GM23338 (cell line): ENCODE measurements at regions not wholly inside any gene's neighbourhood (a gene's known extent, or its start where the extent isn't known, plus 50 kb on each side); places are given as distances from the start of the nearest gene placed in this dataset.

Experiments used
- ATAC-seq: fragments of 200-7000 bp; cut with Tn5 transposase; 3 replicates; pipeline ENCODE4 v1.9.1; 2020
- DNase-seq: peaks from one replicate; pipeline ENCODE4 v3.0.0-alpha.2; 2015; ENCODE audit warnings: low spot score
- H2AFZ ChIP-seq: fragments of 200-600 bp; sonication (generic); 2 replicates; pipeline ENCODE4 v1.8.0; 2016; ENCODE audit warnings: antibody characterized with exemption, mild to moderate bottlenecking, moderate library complexity
- H3F3A ChIP-seq: fragments of 200-600 bp; sonication (generic); replicated peaks from 2 replicates; pipeline ENCODE4 v1.8.0; 2017; ENCODE audit warnings: antibody characterized with exemption, mixed run types, low read depth
- H3K27ac ChIP-seq: fragments of 200-600 bp; sonication (generic); 2 replicates; pipeline ENCODE4 v1.6.1; 2016; ENCODE audit warnings: low read depth
- H3K27me3 ChIP-seq: fragments of 200-600 bp; sonication (generic); 2 replicates; pipeline ENCODE4 v1.8.0; 2016; ENCODE audit warnings: mild to moderate bottlenecking, mixed run types, moderate library complexity; ENCODE audit not compliant: insufficient read depth
- H3K36me3 ChIP-seq: fragments of 200-600 bp; sonication (generic); 2 replicates; pipeline ENCODE4 v1.8.0; 2016; ENCODE audit warnings: mild to moderate bottlenecking; ENCODE audit not compliant: insufficient read depth
- H3K4me1 ChIP-seq: fragments of 200-600 bp; sonication (generic); 2 replicates; pipeline ENCODE4 v1.8.0; 2016; ENCODE audit warnings: mild to moderate bottlenecking, moderate library complexity; ENCODE audit not compliant: insufficient read depth
- H3K4me2 ChIP-seq: fragments of 200-600 bp; sonication (generic); 2 replicates; pipeline ENCODE4 v1.7.1; 2017; ENCODE audit warnings: mixed run types
- H3K4me3 ChIP-seq: fragments of 200-600 bp; sonication (generic); 2 replicates; pipeline ENCODE4 v1.6.1; 2016; ENCODE audit warnings: mixed run types
- H3K79me2 ChIP-seq: fragments of 200-600 bp; sonication (generic); replicated peaks from 2 replicates; pipeline ENCODE4 v1.8.0; 2017; ENCODE audit warnings: mild to moderate bottlenecking; ENCODE audit not compliant: insufficient read depth
- H3K9me2 ChIP-seq: fragments of 200-600 bp; sonication (generic); 2 replicates; pipeline ENCODE4 v1.8.0; 2017; ENCODE audit not compliant: insufficient read depth
- H4K20me1 ChIP-seq: fragments of 200-600 bp; sonication (generic); replicated peaks from 2 replicates; pipeline ENCODE4 v1.8.0; 2017; ENCODE audit warnings: mild to moderate bottlenecking; ENCODE audit not compliant: insufficient read depth
- H3K27ac Mint-ChIP-seq: 2 replicates; pipeline ENCODE4 v1.8.0; 2020; ENCODE audit warnings: inconsistent platforms, mild to moderate bottlenecking, moderate library complexity, mixed read lengths
- H3K27me3 Mint-ChIP-seq: 3 replicates; pipeline ENCODE4 v1.8.0; 2022; ENCODE audit warnings: low read depth, mild to moderate bottlenecking, moderate library complexity, mixed read lengths, inconsistent platforms; ENCODE audit not compliant: insufficient read depth, poor library complexity
- H3K36me3 Mint-ChIP-seq: 3 replicates; pipeline ENCODE4 v1.8.0; 2021; ENCODE audit warnings: low read depth, mild to moderate bottlenecking, inconsistent platforms, moderate library complexity, mixed read lengths
- H3K4me1 Mint-ChIP-seq: 3 replicates; pipeline ENCODE4 v1.8.0; 2020; ENCODE audit warnings: mild to moderate bottlenecking, inconsistent platforms, mixed read lengths
- H3K4me3 Mint-ChIP-seq: 3 replicates; pipeline ENCODE4 v1.8.0; 2021; ENCODE audit warnings: moderate library complexity, mild to moderate bottlenecking, inconsistent platforms, mixed read lengths
- H3K9me3 Mint-ChIP-seq: 3 replicates; pipeline ENCODE4 v1.8.0; 2020; ENCODE audit warnings: moderate library complexity, mild to moderate bottlenecking, inconsistent platforms, mixed read lengths
- CREB1 ChIP-seq: fragments of 250-450 bp; sonication (Bioruptor Pico); IDR thresholded peaks from 2 replicates; pipeline ENCODE4 v1.5.0; 2020; ENCODE audit warnings: low read depth, mild to moderate bottlenecking, moderate library complexity
- EZH2 ChIP-seq: fragments of 200-600 bp; sonication (generic); IDR thresholded peaks from one replicate; pipeline ENCODE4 v1.8.0; 2017; ENCODE audit warnings: antibody characterized with exemption, mild to moderate bottlenecking, low read depth; ENCODE audit not compliant: unreplicated experiment
- EZH2phosphoT487 ChIP-seq: fragments of 200-600 bp; sonication (generic); IDR thresholded peaks from one replicate; pipeline ENCODE4 v1.8.1; 2018; ENCODE audit warnings: antibody characterized with exemption; ENCODE audit not compliant: unreplicated experiment
- JUNB ChIP-seq: IDR thresholded peaks from one replicate; pipeline ENCODE4 v1.6.1; 2016; ENCODE audit warnings: antibody characterized with exemption; ENCODE audit not compliant: unreplicated experiment
- STAT1 ChIP-seq: IDR thresholded peaks from one replicate; pipeline ENCODE4 v1.6.1; 2016; ENCODE audit warnings: antibody characterized with exemption; ENCODE audit not compliant: unreplicated experiment
- ZNF114 ChIP-seq: fragments of 250-450 bp; sonication (Bioruptor Pico); IDR thresholded peaks from 2 replicates; pipeline ENCODE4 v1.5.0; 2020; ENCODE audit warnings: mild to moderate bottlenecking, moderate library complexity
- ZNF331 ChIP-seq: fragments of 250-450 bp; sonication (Bioruptor Pico); IDR thresholded peaks from 2 replicates; pipeline ENCODE4 v1.5.0; 2020; ENCODE audit warnings: low read depth, mild to moderate bottlenecking, moderate library complexity
- TF ChIP-seq, protein P1 (sequence below): IDR thresholded peaks from one replicate; pipeline ENCODE4 v1.6.1; 2018; ENCODE audit warnings: antibody characterized with exemption; ENCODE audit not compliant: unreplicated experiment
- TF ChIP-seq, protein P2 (sequence below): IDR thresholded peaks from 2 replicates; pipeline ENCODE4 v1.6.1; 2016; ENCODE audit warnings: antibody characterized with exemption
- TF ChIP-seq, protein P3 (sequence below), 2 experiments: fragments of 200-600 bp in 1 of 2; sonication (generic) in 1 of 2; conservative IDR thresholded peaks; 2 replicates each; pipeline versions ENCODE4 v1.5.1 to v1.6.1; 2016 to 2017; ENCODE audit warnings: antibody characterized with exemption in 2 of 2, low read depth in 2 of 2, mild to moderate bottlenecking in 2 of 2, moderate library complexity in 1 of 2
- TF ChIP-seq, protein P4 (sequence below): fragments of 250-450 bp; sonication (Bioruptor Pico); IDR thresholded peaks from 2 replicates; pipeline ENCODE4 v1.5.0; 2020; ENCODE audit warnings: mild to moderate bottlenecking, moderate library complexity

DNA sequence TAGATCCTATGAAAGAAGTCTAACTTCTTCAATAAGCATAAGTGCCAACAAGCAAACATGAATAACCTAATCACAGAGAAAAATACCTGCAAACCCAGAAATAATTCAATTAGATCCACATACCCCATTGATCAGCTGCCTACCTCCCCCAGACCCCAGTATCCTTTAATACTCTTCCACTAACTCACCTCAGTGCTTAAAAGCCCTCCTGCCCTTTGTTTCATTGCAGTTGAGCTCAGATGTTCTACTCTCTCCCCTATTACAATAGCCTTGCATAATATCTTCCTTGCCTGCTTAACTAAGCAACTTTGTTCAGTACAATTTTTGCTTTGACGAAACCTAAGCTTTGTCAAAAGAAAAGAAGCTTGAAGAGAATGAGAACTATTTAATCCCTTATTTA is 156.0 kb upstream of the ZC3H15 start (continued):
- no peak for TF ChIP-seq ZNF331 (CRISPR knock-in tag)
- no peak for TF ChIP-seq ZNF114 (CRISPR knock-in tag)
- no peak for TF ChIP-seq EZH2phosphoT487
- TF ChIP-seq JUNB: no peak
- no peak for TF ChIP-seq STAT1
- TF ChIP-seq, protein P1, sequence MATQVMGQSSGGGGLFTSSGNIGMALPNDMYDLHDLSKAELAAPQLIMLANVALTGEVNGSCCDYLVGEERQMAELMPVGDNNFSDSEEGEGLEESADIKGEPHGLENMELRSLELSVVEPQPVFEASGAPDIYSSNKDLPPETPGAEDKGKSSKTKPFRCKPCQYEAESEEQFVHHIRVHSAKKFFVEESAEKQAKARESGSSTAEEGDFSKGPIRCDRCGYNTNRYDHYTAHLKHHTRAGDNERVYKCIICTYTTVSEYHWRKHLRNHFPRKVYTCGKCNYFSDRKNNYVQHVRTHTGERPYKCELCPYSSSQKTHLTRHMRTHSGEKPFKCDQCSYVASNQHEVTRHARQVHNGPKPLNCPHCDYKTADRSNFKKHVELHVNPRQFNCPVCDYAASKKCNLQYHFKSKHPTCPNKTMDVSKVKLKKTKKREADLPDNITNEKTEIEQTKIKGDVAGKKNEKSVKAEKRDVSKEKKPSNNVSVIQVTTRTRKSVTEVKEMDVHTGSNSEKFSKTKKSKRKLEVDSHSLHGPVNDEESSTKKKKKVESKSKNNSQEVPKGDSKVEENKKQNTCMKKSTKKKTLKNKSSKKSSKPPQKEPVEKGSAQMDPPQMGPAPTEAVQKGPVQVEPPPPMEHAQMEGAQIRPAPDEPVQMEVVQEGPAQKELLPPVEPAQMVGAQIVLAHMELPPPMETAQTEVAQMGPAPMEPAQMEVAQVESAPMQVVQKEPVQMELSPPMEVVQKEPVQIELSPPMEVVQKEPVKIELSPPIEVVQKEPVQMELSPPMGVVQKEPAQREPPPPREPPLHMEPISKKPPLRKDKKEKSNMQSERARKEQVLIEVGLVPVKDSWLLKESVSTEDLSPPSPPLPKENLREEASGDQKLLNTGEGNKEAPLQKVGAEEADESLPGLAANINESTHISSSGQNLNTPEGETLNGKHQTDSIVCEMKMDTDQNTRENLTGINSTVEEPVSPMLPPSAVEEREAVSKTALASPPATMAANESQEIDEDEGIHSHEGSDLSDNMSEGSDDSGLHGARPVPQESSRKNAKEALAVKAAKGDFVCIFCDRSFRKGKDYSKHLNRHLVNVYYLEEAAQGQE: no peak
- TF ChIP-seq, protein P2, sequence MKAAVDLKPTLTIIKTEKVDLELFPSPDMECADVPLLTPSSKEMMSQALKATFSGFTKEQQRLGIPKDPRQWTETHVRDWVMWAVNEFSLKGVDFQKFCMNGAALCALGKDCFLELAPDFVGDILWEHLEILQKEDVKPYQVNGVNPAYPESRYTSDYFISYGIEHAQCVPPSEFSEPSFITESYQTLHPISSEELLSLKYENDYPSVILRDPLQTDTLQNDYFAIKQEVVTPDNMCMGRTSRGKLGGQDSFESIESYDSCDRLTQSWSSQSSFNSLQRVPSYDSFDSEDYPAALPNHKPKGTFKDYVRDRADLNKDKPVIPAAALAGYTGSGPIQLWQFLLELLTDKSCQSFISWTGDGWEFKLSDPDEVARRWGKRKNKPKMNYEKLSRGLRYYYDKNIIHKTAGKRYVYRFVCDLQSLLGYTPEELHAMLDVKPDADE: no peak

DNA sequence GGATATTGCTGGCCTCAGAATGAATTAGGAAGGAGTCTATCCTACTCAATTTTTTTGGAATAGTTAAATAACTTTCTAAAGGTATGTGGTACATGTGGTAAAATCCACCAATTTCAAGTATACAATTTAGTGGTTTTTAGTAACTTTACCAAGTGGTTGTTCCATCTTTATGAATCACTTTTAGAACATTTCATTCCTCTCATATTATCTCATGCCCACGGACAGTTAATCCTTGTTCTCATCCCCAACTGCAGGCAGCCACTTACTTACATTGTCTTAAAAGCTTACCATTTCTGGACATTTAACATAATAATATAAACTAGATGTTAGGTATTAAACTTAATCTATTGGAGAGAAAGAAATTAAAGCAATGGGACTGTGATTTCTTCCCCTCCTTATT is 146.3 kb upstream of the ZC3H15 start:
- Histone ChIP-seq H3K36me3 (no peaks in the 10 kb centered on the region), H3K9me2 (no peaks in the 10 kb centered on the region; the same call in none of the 2 replicates), H3K4me3 (no peak overlapping the region), H4K20me1 (no peaks in the 10 kb centered on the region), H3K4me1 (no peaks in the 10 kb centered on the region), H3K4me2 (no peak overlapping the region), H3K27me3 (no peaks in the 10 kb centered on the region), H3K27ac (no peak overlapping the region), H2AFZ (no peak overlapping the region), H3K79me2 (no peaks in the 10 kb centered on the region), H3F3A (no peaks in the 10 kb centered on the region)
- ATAC-seq (no peak), DNase-seq (no peak)
- Mint-ChIP-seq H3K9me3 (peaks cover 7% of the 10 kb centered on the region; the same call in 2 of the 3 replicates), H3K36me3 (no peaks in the 10 kb centered on the region; the same call in 2 of the 3 replicates), H3K4me1 (no peaks in the 10 kb centered on the region), H3K27me3 (no peaks in the 10 kb centered on the region), H3K27ac (no peak overlapping the region), H3K4me3 (no peak overlapping the region)
- TF ChIP-seq EZH2: no peak
- TF ChIP-seq, protein P2: no peak
- TF ChIP-seq, protein P3, sequence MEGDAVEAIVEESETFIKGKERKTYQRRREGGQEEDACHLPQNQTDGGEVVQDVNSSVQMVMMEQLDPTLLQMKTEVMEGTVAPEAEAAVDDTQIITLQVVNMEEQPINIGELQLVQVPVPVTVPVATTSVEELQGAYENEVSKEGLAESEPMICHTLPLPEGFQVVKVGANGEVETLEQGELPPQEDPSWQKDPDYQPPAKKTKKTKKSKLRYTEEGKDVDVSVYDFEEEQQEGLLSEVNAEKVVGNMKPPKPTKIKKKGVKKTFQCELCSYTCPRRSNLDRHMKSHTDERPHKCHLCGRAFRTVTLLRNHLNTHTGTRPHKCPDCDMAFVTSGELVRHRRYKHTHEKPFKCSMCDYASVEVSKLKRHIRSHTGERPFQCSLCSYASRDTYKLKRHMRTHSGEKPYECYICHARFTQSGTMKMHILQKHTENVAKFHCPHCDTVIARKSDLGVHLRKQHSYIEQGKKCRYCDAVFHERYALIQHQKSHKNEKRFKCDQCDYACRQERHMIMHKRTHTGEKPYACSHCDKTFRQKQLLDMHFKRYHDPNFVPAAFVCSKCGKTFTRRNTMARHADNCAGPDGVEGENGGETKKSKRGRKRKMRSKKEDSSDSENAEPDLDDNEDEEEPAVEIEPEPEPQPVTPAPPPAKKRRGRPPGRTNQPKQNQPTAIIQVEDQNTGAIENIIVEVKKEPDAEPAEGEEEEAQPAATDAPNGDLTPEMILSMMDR (conservative IDR thresholded peaks at IDR 0.05; ENCODE audit: low read depth in 2 of 2): no peak
- no peak for TF ChIP-seq JUNB
- TF ChIP-seq, protein P4, sequence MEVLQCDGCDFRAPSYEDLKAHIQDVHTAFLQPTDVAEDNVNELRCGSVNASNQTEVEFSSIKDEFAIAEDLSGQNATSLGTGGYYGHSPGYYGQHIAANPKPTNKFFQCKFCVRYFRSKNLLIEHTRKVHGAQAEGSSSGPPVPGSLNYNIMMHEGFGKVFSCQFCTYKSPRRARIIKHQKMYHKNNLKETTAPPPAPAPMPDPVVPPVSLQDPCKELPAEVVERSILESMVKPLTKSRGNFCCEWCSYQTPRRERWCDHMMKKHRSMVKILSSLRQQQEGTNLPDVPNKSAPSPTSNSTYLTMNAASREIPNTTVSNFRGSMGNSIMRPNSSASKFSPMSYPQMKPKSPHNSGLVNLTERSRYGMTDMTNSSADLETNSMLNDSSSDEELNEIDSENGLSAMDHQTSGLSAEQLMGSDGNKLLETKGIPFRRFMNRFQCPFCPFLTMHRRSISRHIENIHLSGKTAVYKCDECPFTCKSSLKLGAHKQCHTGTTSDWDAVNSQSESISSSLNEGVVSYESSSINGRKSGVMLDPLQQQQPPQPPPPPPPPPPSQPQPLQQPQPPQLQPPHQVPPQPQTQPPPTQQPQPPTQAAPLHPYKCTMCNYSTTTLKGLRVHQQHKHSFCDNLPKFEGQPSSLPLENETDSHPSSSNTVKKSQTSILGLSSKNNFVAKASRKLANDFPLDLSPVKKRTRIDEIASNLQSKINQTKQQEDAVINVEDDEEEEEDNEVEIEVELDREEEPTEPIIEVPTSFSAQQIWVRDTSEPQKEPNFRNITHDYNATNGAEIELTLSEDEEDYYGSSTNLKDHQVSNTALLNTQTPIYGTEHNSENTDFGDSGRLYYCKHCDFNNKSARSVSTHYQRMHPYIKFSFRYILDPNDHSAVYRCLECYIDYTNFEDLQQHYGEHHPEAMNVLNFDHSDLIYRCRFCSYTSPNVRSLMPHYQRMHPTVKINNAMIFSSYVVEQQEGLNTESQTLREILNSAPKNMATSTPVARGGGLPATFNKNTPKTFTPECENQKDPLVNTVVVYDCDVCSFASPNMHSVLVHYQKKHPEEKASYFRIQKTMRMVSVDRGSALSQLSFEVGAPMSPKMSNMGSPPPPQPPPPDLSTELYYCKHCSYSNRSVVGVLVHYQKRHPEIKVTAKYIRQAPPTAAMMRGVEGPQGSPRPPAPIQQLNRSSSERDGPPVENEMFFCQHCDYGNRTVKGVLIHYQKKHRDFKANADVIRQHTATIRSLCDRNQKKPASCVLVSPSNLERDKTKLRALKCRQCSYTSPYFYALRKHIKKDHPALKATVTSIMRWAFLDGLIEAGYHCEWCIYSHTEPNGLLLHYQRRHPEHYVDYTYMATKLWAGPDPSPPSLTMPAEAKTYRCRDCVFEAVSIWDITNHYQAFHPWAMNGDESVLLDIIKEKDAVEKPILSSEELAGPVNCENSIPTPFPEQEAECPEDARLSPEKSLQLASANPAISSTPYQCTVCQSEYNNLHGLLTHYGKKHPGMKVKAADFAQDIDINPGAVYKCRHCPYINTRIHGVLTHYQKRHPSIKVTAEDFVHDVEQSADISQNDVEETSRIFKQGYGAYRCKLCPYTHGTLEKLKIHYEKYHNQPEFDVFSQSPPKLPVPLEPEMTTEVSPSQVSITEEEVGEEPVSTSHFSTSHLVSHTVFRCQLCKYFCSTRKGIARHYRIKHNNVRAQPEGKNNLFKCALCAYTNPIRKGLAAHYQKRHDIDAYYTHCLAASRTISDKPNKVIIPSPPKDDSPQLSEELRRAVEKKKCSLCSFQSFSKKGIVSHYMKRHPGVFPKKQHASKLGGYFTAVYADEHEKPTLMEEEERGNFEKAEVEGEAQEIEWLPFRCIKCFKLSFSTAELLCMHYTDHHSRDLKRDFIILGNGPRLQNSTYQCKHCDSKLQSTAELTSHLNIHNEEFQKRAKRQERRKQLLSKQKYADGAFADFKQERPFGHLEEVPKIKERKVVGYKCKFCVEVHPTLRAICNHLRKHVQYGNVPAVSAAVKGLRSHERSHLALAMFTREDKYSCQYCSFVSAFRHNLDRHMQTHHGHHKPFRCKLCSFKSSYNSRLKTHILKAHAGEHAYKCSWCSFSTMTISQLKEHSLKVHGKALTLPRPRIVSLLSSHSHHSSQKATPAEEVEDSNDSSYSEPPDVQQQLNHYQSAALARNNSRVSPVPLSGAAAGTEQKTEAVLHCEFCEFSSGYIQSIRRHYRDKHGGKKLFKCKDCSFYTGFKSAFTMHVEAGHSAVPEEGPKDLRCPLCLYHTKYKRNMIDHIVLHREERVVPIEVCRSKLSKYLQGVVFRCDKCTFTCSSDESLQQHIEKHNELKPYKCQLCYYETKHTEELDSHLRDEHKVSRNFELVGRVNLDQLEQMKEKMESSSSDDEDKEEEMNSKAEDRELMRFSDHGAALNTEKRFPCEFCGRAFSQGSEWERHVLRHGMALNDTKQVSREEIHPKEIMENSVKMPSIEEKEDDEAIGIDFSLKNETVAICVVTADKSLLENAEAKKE (CRISPR knock-in tag): no peak
- no peak for TF ChIP-seq CREB1 (CRISPR knock-in tag)
- TF ChIP-seq STAT1: no peak
- TF ChIP-seq ZNF331 (CRISPR knock-in tag): no peak
